Neuronal stem cell (in vitro differentiated cells): ENCODE measurements at regions not wholly inside any gene's neighbourhood (a gene's known extent, or its start where the extent isn't known, plus 50 kb on each side); places are given as distances from the start of the nearest gene placed in this dataset.

Source experiments
- DNase-seq: peaks from one replicate; pipeline ENCODE4 v3.0.0-alpha.2; 2013; ENCODE audit warnings: low spot score
- H2AFZ ChIP-seq: one replicate; pipeline ENCODE4 v1.6.1; 2013; ENCODE audit warnings: mild to moderate bottlenecking, low read length, inconsistent platforms
- H2AK5ac ChIP-seq: 2 replicates; pipeline ENCODE4 v1.6.1; 2013; ENCODE audit warnings: low read depth, mild to moderate bottlenecking, inconsistent platforms, low read length, moderate library complexity, mixed read lengths
- H2BK120ac ChIP-seq: 2 replicates; pipeline ENCODE4 v1.6.1; 2013; ENCODE audit warnings: low read depth, mild to moderate bottlenecking, inconsistent platforms, low read length, moderate library complexity, mixed read lengths
- H2BK12ac ChIP-seq: one replicate; pipeline ENCODE4 v1.6.1; 2013; ENCODE audit warnings: low read length, inconsistent platforms
- H2BK15ac ChIP-seq: 2 replicates; pipeline ENCODE4 v1.6.1; 2013; ENCODE audit warnings: mild to moderate bottlenecking, low read length, inconsistent platforms, mixed read lengths
- H2BK5ac ChIP-seq: one replicate; pipeline ENCODE4 v1.6.1; 2013; ENCODE audit warnings: inconsistent platforms, mild to moderate bottlenecking, low read length, moderate library complexity
- H3K14ac ChIP-seq: one replicate; pipeline ENCODE4 v1.6.1; 2013; ENCODE audit warnings: low read length, inconsistent platforms
- H3K18ac ChIP-seq: 2 replicates; pipeline ENCODE4 v1.6.1; 2013; ENCODE audit warnings: low read length, inconsistent platforms
- H3K23ac ChIP-seq: 2 replicates; pipeline ENCODE4 v1.6.1; 2013; ENCODE audit warnings: low read depth, mild to moderate bottlenecking, mixed read lengths, low read length, inconsistent platforms; ENCODE audit not compliant: poor library complexity
- H3K27ac ChIP-seq: replicated peaks from 3 replicates; pipeline ENCODE4 v1.5.1; 2013; ENCODE audit warnings: low read length, inconsistent platforms
- H3K27me3 ChIP-seq, 3 experiments: 2 replicates each; pipeline ENCODE4 v1.6.1; 2013; ENCODE audit warnings: low read length in 3 of 3, mild to moderate bottlenecking in 2 of 3, inconsistent platforms in 1 of 3, low read depth in 1 of 3, mixed read lengths in 1 of 3, moderate library complexity in 1 of 3; ENCODE audit not compliant: control insufficient read depth in 3 of 3, insufficient read depth in 3 of 3
- H3K36me3 ChIP-seq, 2 donors: replicated peaks in 1 of 2; 2 replicates each; pipeline ENCODE4 v1.6.1; 2013; ENCODE audit warnings: low read length in 2 of 2; ENCODE audit not compliant: control insufficient read depth in 2 of 2, insufficient read depth in 2 of 2
- H3K4ac ChIP-seq: 2 replicates; pipeline ENCODE4 v1.6.1; 2013; ENCODE audit warnings: inconsistent platforms, mild to moderate bottlenecking, low read length, moderate library complexity
- H3K4me1 ChIP-seq, 2 donors: 1 replicate in 1 of 2; 2 replicates in 1 of 2; pipeline ENCODE4 v1.6.1; 2013; ENCODE audit warnings: low read length in 2 of 2, low read depth in 1 of 2; ENCODE audit not compliant: control insufficient read depth in 2 of 2, insufficient read depth in 1 of 2
- H3K4me2 ChIP-seq: one replicate; pipeline ENCODE4 v1.6.1; 2013; ENCODE audit warnings: mild to moderate bottlenecking, low read length, inconsistent platforms; ENCODE audit not compliant: insufficient read depth, poor library complexity, severe bottlenecking
- H3K4me3 ChIP-seq, 2 donors: 2 replicates each; pipeline ENCODE4 v1.5.1; 2013; ENCODE audit warnings: low read length in 2 of 2, mild to moderate bottlenecking in 2 of 2, inconsistent platforms in 1 of 2, moderate library complexity in 1 of 2
- H3K79me1 ChIP-seq: one replicate; pipeline ENCODE4 v1.6.1; 2013; ENCODE audit warnings: low read depth, mild to moderate bottlenecking, inconsistent platforms, low read length, moderate library complexity
- H3K9ac ChIP-seq: one replicate; pipeline ENCODE4 v1.6.1; 2013; ENCODE audit warnings: mild to moderate bottlenecking, low read depth, low read length, inconsistent platforms; ENCODE audit not compliant: poor library complexity
- H3K9me3 ChIP-seq, 2 donors: replicated peaks in 1 of 2; 2 replicates each; pipeline versions ENCODE3 to v1.6.1; 2013; ENCODE audit warnings: low read length in 2 of 2, mild to moderate bottlenecking in 2 of 2, inconsistent platforms in 1 of 2, low read depth in 1 of 2, mixed read lengths in 1 of 2, moderate library complexity in 1 of 2; ENCODE audit not compliant: control insufficient read depth in 2 of 2, insufficient read depth in 1 of 2
- H4K8ac ChIP-seq: one replicate; pipeline ENCODE4 v1.6.1; 2013; ENCODE audit warnings: low read depth, mild to moderate bottlenecking, inconsistent platforms, low read length, moderate library complexity
- H4K91ac ChIP-seq: one replicate; pipeline ENCODE4 v1.6.1; 2013; ENCODE audit warnings: low read length, low read depth, mild to moderate bottlenecking, inconsistent platforms; ENCODE audit not compliant: poor library complexity
- WGBS, 2 donors: extraction: QIAGEN DNeasy Blood & Tissue Kit; methylation state at CpG; one replicate each; pipeline ENCODE4 v1.1.7; 2013; ENCODE audit warnings: missing lambda C conversion rate in 2 of 2, mixed read lengths in 1 of 2; ENCODE audit not compliant: insufficient read length in 2 of 2, insufficient replicate concordance in 1 of 2; ENCODE audit errors: extremely low coverage in 2 of 2; 5-methylcytosine and 5-hydroxymethylcytosine counted together

DNA sequence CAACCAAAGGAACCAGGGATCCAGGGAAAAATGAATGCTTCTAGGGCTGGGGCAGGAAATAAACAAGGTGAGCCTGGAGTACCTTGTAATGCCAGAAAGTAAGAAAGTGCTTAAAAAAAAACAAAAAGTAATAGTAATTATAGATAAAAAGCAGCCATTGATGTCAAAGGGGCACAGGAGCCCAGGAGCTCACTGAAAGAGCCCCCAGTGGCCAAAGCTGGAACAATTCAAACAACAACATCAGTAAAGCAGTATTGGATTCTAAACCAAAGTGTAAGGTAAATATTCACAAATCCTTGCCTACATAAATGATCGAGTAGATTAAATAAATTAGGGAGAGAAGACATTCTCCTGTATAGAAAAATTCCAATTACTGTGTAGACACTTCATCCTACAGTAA, 114.3 kb upstream of the ARL4C start:
- no peak overlapping the region for H2AK5ac ChIP-seq
- H3K79me1 ChIP-seq, result no peaks in the 10 kb centered on the region
- WGBS, 2 donors, result no CpG with 5 or more reads among the region's 1 CpG
- H2BK15ac ChIP-seq, result no peak overlapping the region
- H3K9ac ChIP-seq, result no peak overlapping the region
- H3K4me3 ChIP-seq, result no peak overlapping the region
- no peak overlapping the region for H2BK5ac ChIP-seq
- H3K4me2 ChIP-seq, result no peak overlapping the region
- no peak overlapping the region for H2BK12ac ChIP-seq
- H3K36me3 ChIP-seq, result no peaks in the 10 kb centered on the region
- no peak overlapping the region for H2BK120ac ChIP-seq
- H3K9me3 ChIP-seq, result peaks cover 3% of the 10 kb centered on the region in 2 donors
- H3K18ac ChIP-seq, result no peak overlapping the region
- no peak overlapping the region for H3K27ac ChIP-seq
- H3K4ac ChIP-seq, result no peak overlapping the region
- no peak overlapping the region for H3K23ac ChIP-seq
- no peak overlapping the region for H4K91ac ChIP-seq
- no peak overlapping the region for H2AFZ ChIP-seq
- no peaks in the 10 kb centered on the region for H3K27me3 ChIP-seq
- H3K4me1 ChIP-seq, result no peaks in the 10 kb centered on the region
- no peak overlapping the region for H4K8ac ChIP-seq
- no peak for DNase-seq
- H3K14ac ChIP-seq, result no peak overlapping the region

DNA sequence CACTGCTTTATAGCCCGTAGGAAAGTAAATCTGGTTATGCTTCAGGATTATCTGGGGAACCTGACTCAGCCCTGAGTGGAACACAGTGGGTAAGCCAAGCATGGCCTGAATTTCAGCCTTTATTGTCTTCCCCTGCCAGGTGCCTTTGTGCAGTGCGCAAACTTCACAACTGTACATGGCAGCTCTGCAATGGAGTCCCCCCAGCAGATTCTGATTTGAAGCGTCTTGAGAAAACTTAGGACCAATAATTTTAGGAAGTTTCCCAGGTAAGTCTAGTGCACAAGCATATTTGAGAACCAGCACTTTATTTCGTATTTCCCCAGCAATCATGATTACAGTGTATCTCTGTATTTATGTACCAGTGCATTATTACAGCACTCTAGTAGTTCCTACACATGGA, 112.1 kb upstream of the ARL4C start:
- Histone ChIP-seq H3K9ac (no peak overlapping the region), H4K8ac (no peak overlapping the region), H2AK5ac (no peak overlapping the region), H2BK120ac (no peak overlapping the region), H3K27me3 (no peaks in the 10 kb centered on the region), H3K4me1 (no peaks in the 10 kb centered on the region), H2AFZ (no peak overlapping the region), H2BK5ac (no peak overlapping the region), H3K18ac (no peak overlapping the region), H2BK15ac (no peak overlapping the region), H3K4ac (no peak overlapping the region), H3K79me1 (no peaks in the 10 kb centered on the region), H3K27ac (no peak overlapping the region), H3K4me2 (no peak overlapping the region), H2BK12ac (no peak overlapping the region), H3K14ac (no peak overlapping the region), H3K4me3 (no peak overlapping the region), H3K9me3 (peaks cover 3% of the 10 kb centered on the region in 2 donors), H3K23ac (no peak overlapping the region), H3K36me3 (no peaks in the 10 kb centered on the region), H4K91ac (no peak overlapping the region)
- no peak for DNase-seq
- WGBS, 2 donors, result no CpG with 5 or more reads among the region's 4 CpGs

DNA sequence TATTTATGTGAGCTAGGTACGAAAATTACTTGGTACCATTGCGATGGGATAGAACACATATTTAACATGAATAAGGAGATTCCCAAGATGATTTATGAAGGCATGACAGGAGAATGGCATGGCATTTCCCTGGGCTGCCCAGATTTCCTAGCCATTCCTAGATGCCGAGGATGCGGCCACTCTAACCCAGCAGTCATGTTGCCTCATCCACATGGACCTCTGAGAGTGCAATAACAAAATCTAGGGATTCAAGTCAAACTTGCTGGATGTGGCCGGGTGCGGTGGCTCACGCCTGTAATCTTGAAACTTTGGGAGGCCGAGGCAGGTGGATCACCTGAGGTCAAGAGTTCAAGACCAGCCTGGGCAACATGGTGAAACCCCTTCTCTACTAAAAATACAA, 110.8 kb upstream of the ARL4C start:
- H2BK12ac ChIP-seq, result no peak overlapping the region
- H3K9me3 ChIP-seq, result peaks cover 3% of the 10 kb centered on the region in 2 donors
- no peak overlapping the region for H3K18ac ChIP-seq
- H3K79me1 ChIP-seq, result no peaks in the 10 kb centered on the region
- no peak overlapping the region for H3K4me3 ChIP-seq
- no peak overlapping the region for H3K4me2 ChIP-seq
- no CpG with 5 or more reads among the region's 8 CpGs for WGBS, 2 donors
- H3K23ac ChIP-seq, result no peak overlapping the region
- no peak overlapping the region for H3K14ac ChIP-seq
- no peak overlapping the region for H4K91ac ChIP-seq
- no peak overlapping the region for H3K27ac ChIP-seq
- no peak overlapping the region for H2BK120ac ChIP-seq
- no peak overlapping the region for H2AK5ac ChIP-seq
- H3K9ac ChIP-seq, result no peak overlapping the region
- H4K8ac ChIP-seq, result no peak overlapping the region
- H2AFZ ChIP-seq, result no peak overlapping the region
- no peaks in the 10 kb centered on the region for H3K4me1 ChIP-seq
- H2BK5ac ChIP-seq, result no peak overlapping the region
- H3K36me3 ChIP-seq, result no peaks in the 10 kb centered on the region
- no peak overlapping the region for H2BK15ac ChIP-seq
- H3K27me3 ChIP-seq, result no peaks in the 10 kb centered on the region
- no peak for DNase-seq
- H3K4ac ChIP-seq, result no peak overlapping the region

DNA sequence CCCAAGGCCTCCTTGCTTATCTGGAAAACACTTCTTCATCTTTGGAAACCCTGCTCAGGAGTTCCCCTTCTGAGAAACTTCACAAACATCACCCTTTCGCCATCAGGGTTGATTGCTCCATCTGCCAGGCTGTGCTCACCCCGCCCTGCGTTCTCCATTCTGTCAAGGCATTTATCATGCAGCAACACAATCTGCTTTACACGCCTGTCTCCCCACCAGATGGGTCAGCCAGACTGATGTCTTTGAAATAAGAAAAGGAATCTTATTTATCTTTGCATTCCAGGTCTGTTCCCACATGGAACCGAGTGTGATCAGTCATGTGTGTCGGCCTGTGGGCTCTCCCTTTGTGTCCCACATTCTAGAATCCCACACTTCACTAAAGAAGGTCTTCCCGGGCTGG, 110.0 kb upstream of the ARL4C start:
- no peak overlapping the region for H3K18ac ChIP-seq
- H2BK12ac ChIP-seq, result no peak overlapping the region
- no peak overlapping the region for H3K4ac ChIP-seq
- no peak overlapping the region for H3K14ac ChIP-seq
- no peaks in the 10 kb centered on the region for H3K79me1 ChIP-seq
- H3K9me3 ChIP-seq, result peaks cover 3% of the 10 kb centered on the region in 2 donors
- H4K91ac ChIP-seq, result no peak overlapping the region
- no peak overlapping the region for H3K9ac ChIP-seq
- H3K23ac ChIP-seq, result no peak overlapping the region
- no CpG with 5 or more reads among the region's 7 CpGs for WGBS, 2 donors
- H2AFZ ChIP-seq, result no peak overlapping the region
- H3K4me2 ChIP-seq, result no peak overlapping the region
- H2BK120ac ChIP-seq, result no peak overlapping the region
- H2BK15ac ChIP-seq, result no peak overlapping the region
- no peaks in the 10 kb centered on the region for H3K27me3 ChIP-seq
- no peak overlapping the region for H2AK5ac ChIP-seq
- H3K4me3 ChIP-seq, result no peak overlapping the region
- H3K4me1 ChIP-seq, result no peaks in the 10 kb centered on the region
- no peak overlapping the region for H3K27ac ChIP-seq
- no peak overlapping the region for H4K8ac ChIP-seq
- no peaks in the 10 kb centered on the region for H3K36me3 ChIP-seq
- DNase-seq, result no peak
- H2BK5ac ChIP-seq, result no peak overlapping the region
